Upper lobe of left lung (tissue), 4 donors: ENCODE measurements at regions not wholly inside any gene's neighbourhood (a gene's known extent, or its start where the extent isn't known, plus 50 kb on each side); places are given as distances from the start of the nearest gene placed in this dataset.

ENCODE experiments used
- EP300 ChIP-seq, 4 donors: sonication (generic); formaldehyde crosslinking; IDR thresholded peaks; one replicate each; pipeline ENCODE4 v1.5.1; 2017; ENCODE audit warnings: antibody characterized with exemption in 4 of 4, control low read depth in 2 of 4
- POLR2A ChIP-seq, 4 donors: fragments of 450-650 bp; IDR thresholded peaks; one replicate each; pipeline ENCODE4 v1.5.1; 2016 to 2017; ENCODE audit warnings: antibody characterized with exemption in 4 of 4, mild to moderate bottlenecking in 2 of 4
- TF ChIP-seq, protein P1 (sequence below), 6 experiments: fragments of 450-650 bp in 4 of 6; fragments of 200-600 bp in 2 of 6; sonication (generic) in 2 of 6; IDR thresholded peaks; one replicate each; pipeline ENCODE4 v1.5.1; 2016 to 2019; ENCODE audit warnings: antibody characterized with exemption in 6 of 6

DNA sequence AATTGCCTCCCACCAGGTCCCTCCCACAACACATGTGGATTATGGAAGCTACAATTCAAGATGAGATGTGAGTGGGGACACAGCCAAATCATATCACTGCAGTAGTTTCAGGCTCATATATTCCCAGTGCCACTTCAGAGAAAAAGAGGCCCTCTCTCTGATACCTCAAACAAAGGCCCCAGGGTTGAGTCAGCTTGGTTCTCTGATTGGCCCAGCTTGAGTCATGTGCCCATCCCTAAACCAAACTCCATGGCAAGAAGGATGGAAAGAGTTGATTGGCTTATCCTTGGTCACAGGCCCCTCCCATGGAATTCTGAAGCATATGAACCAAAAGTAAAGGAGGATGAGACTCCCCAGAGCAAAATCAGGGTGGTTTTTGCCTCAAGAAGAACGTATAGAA, 75.9 kb upstream of the IRX6 start:
- TF ChIP-seq POLR2A (IDR thresholded peaks at IDR 0.05) (no peak), EP300 (IDR thresholded peaks at IDR 0.05) (no peak)
- TF ChIP-seq, protein P1, sequence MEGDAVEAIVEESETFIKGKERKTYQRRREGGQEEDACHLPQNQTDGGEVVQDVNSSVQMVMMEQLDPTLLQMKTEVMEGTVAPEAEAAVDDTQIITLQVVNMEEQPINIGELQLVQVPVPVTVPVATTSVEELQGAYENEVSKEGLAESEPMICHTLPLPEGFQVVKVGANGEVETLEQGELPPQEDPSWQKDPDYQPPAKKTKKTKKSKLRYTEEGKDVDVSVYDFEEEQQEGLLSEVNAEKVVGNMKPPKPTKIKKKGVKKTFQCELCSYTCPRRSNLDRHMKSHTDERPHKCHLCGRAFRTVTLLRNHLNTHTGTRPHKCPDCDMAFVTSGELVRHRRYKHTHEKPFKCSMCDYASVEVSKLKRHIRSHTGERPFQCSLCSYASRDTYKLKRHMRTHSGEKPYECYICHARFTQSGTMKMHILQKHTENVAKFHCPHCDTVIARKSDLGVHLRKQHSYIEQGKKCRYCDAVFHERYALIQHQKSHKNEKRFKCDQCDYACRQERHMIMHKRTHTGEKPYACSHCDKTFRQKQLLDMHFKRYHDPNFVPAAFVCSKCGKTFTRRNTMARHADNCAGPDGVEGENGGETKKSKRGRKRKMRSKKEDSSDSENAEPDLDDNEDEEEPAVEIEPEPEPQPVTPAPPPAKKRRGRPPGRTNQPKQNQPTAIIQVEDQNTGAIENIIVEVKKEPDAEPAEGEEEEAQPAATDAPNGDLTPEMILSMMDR (IDR thresholded peaks at IDR 0.05): no peak
